SK-N-SH (cell line): ENCODE measurements at regions not wholly inside any gene's neighbourhood (a gene's known extent, or its start where the extent isn't known, plus 50 kb on each side); places are given as distances from the start of the nearest gene placed in this dataset.
"Not testable (repeated sequence)": the region's sequence is repeated elsewhere in the genome, so short reads cannot be mapped to it uniquely, and the experiment has no call there.

Experiments
- CTCF ChIP-seq: fragments of 200-600 bp; sonication (generic); IDR thresholded peaks from 2 replicates; pipeline ENCODE4 v1.6.1; 2017; ENCODE audit warnings: antibody characterized with exemption, mild to moderate bottlenecking, moderate library complexity
- GATA2 ChIP-seq: sonication (generic); formaldehyde crosslinking; IDR thresholded peaks from 2 replicates; pipeline ENCODE4 v1.5.0; 2020; ENCODE audit warnings: mild to moderate bottlenecking, missing genetic modification reagents
- NFIC ChIP-seq: IDR thresholded peaks from 2 replicates; pipeline ENCODE4 v1.4.0; 2012; ENCODE audit warnings: borderline replicate concordance
- SMC3 ChIP-seq: IDR thresholded peaks from 2 replicates; pipeline ENCODE4 v1.6.1; 2012; ENCODE audit warnings: low read depth, low read length, improper control_type of control experiment

GRCh38 chr4:189653983-189654382 lies 286.7 kb upstream of the FRG1 start:
- not testable (repeated sequence) for TF ChIP-seq CTCF; SMC3; NFIC; GATA2 (CRISPR knock-in tag)
